ENCODE measurements at regions not wholly inside any gene's neighbourhood (a gene's known extent, or its start where the extent isn't known, plus 50 kb on each side); places are given as distances from the start of the nearest gene placed in this dataset.

- Histone ChIP-seq H3K9me2 (ENCODE audit: low read depth, low read length) (no peaks in the 10 kb centered on the region), H3K4me3 (ENCODE audit: low read depth, low read length, poor library complexity, severe bottlenecking) (no peak overlapping the region), H3K9ac (ENCODE audit: low read length) (no peak overlapping the region), H3K4me1 (ENCODE audit: insufficient read depth, low read length, severe bottlenecking) (peaks cover 5% of the 10 kb centered on the region), H3K4me2 (ENCODE audit: low read length) (no peak overlapping the region), H4K20me1 (ENCODE audit: insufficient read depth, low read length) (no peaks in the 10 kb centered on the region), H3F3A (ENCODE audit: insufficient read depth, low read length) (no peaks in the 10 kb centered on the region), H3K36me3 (ENCODE audit: insufficient read depth, low read length) (no peaks in the 10 kb centered on the region), H3K79me2 (ENCODE audit: insufficient read depth, low read length) (no peaks in the 10 kb centered on the region), H3K9me3 (ENCODE audit: low read length) (no peaks in the 10 kb centered on the region), H3K27me3 (ENCODE audit: insufficient read depth, low read length) (no peaks in the 10 kb centered on the region), H2AFZ (ENCODE audit: low read length) (no peak overlapping the region), H3K27ac (ENCODE audit: low read depth, low read length, poor library complexity, severe bottlenecking) (no peak overlapping the region)
- no peak for TF ChIP-seq CTCF (IDR thresholded peaks at IDR 0.05; ENCODE audit: low read length)
- no peak for TF ChIP-seq EZH2 (IDR thresholded peaks at IDR 0.05; ENCODE audit: borderline replicate concordance, low read length)
These were observed 68.3 kb upstream of the ACYP2 start for GRCh38 chr2:54047091-54047490.

- H3K9me2 ChIP-seq (ENCODE audit: low read depth, low read length), result no peaks in the 10 kb centered on the region
- no peak for TF ChIP-seq CTCF (IDR thresholded peaks at IDR 0.05; ENCODE audit: low read length)
- no peak overlapping the region for H3K27ac ChIP-seq (ENCODE audit: low read depth, low read length, poor library complexity, severe bottlenecking)
- no peaks in the 10 kb centered on the region for H3K4me1 ChIP-seq (ENCODE audit: insufficient read depth, low read length, severe bottlenecking)
- no peak overlapping the region for H2AFZ ChIP-seq (ENCODE audit: low read length)
- H3K36me3 ChIP-seq (ENCODE audit: insufficient read depth, low read length), result no peaks in the 10 kb centered on the region
- no peaks in the 10 kb centered on the region for H4K20me1 ChIP-seq (ENCODE audit: insufficient read depth, low read length)
- no peaks in the 10 kb centered on the region for H3K79me2 ChIP-seq (ENCODE audit: insufficient read depth, low read length)
- H3K9me3 ChIP-seq (ENCODE audit: low read length), result no peaks in the 10 kb centered on the region
- H3K27me3 ChIP-seq (ENCODE audit: insufficient read depth, low read length), result no peaks in the 10 kb centered on the region
- no peaks in the 10 kb centered on the region for H3F3A ChIP-seq (ENCODE audit: insufficient read depth, low read length)
- H3K4me3 ChIP-seq (ENCODE audit: low read depth, low read length, poor library complexity, severe bottlenecking), result no peak overlapping the region
- no peak overlapping the region for H3K4me2 ChIP-seq (ENCODE audit: low read length)
- no peak overlapping the region for H3K9ac ChIP-seq (ENCODE audit: low read length)
These were observed 72.3 kb upstream of the PSME4 start for GRCh38 chr2:54042897-54043620.

GRCh38 chr2:54042341-54042740 lies 71.5 kb upstream of the PSME4 start:
- Histone ChIP-seq H3K79me2 (ENCODE audit: insufficient read depth, low read length) (no peaks in the 10 kb centered on the region), H3K27ac (ENCODE audit: low read depth, low read length, poor library complexity, severe bottlenecking) (no peak overlapping the region), H3F3A (ENCODE audit: insufficient read depth, low read length) (no peaks in the 10 kb centered on the region), H2AFZ (ENCODE audit: low read length) (no peak overlapping the region), H3K36me3 (ENCODE audit: insufficient read depth, low read length) (no peaks in the 10 kb centered on the region), H3K9me2 (ENCODE audit: low read depth, low read length) (no peaks in the 10 kb centered on the region), H3K4me2 (ENCODE audit: low read length) (no peak overlapping the region), H3K4me1 (ENCODE audit: insufficient read depth, low read length, severe bottlenecking) (no peaks in the 10 kb centered on the region), H4K20me1 (ENCODE audit: insufficient read depth, low read length) (no peaks in the 10 kb centered on the region), H3K4me3 (ENCODE audit: low read depth, low read length, poor library complexity, severe bottlenecking) (no peak overlapping the region), H3K27me3 (ENCODE audit: insufficient read depth, low read length) (no peaks in the 10 kb centered on the region), H3K9ac (ENCODE audit: low read length) (no peak overlapping the region), H3K9me3 (ENCODE audit: low read length) (no peaks in the 10 kb centered on the region)
- no peak for TF ChIP-seq EZH2 (IDR thresholded peaks at IDR 0.05; ENCODE audit: borderline replicate concordance, low read length)
- no peak for TF ChIP-seq CTCF (IDR thresholded peaks at IDR 0.05; ENCODE audit: low read length)

All from OCI-LY1 (cell line).